HG02763 (cell line): ENCODE measurements at regions not wholly inside any gene's neighbourhood (a gene's known extent, or its start where the extent isn't known, plus 50 kb on each side); places are given as distances from the start of the nearest gene placed in this dataset.

Experiments
- ATAC-seq: cut with Tn5 transposase; IDR thresholded peaks from one replicate; pipeline ENCODE4 v1.9.1; 2021; ENCODE audit warnings: mild to moderate bottlenecking, moderate library complexity; ENCODE audit not compliant: unreplicated experiment

DNA sequence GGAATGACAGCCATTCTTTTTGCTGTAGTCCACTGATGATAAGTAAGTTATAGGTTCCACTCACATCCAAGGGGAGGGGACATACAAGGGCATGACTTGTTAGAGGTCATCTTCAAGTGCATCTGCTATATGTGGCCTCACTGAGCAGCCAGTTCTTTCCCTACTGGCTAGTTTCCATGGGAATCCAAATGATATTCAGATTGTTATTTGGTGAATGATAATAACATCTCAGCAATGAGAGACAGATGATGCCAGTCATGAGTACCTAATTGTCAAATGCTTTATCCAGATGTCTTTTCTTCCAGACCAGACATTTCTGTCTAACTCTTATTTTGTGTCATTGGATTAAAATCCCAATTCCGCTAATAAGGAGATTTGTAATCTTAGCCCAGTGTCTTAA, 460.4 kb upstream of the BOD1L1 start:
- ATAC-seq, result no peak

DNA sequence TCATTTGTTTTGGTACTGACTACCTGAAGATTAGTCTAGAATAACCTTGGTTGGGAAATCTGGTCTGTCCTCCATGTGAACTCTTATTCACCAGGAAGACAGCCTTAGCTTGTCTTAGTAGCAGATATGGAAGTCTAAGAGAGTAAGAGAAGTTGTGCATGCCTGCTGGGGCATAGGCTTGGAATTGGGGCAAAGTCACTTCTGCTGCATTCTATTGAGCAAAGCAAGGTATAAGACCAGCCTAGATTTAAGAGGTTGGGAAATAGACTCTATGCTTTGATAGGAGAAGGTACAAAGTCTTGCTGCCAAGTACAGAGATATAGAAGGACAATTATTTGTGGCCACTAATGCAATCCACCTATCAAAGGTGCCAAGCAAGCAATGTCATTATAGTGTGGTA, 464.0 kb upstream of the BOD1L1 start:
- ATAC-seq, result no peak

GRCh38 chr4:14091966-14092365, 464.4 kb upstream of the BOD1L1 start:
- ATAC-seq, result no peak

DNA sequence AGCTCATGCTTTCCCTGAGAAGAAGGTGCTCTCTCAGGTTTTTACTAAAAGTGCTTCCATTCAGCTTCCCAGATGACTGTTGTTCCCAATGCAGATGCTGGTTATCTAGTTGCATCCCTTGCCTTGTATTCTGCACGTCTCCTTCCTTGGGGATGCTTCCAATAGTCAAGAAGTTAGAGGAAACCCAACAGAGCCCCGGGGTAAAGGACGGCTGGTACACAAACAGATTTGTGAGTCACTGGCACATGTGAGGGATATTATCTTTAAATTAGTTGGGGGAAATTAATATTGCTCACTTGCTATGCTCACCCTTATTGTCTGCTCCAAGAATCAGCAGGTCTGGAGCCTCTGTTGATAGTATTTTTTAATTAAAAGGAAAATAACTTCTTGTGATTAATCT, 465.2 kb upstream of the BOD1L1 start:
- ATAC-seq, result no peak

DNA sequence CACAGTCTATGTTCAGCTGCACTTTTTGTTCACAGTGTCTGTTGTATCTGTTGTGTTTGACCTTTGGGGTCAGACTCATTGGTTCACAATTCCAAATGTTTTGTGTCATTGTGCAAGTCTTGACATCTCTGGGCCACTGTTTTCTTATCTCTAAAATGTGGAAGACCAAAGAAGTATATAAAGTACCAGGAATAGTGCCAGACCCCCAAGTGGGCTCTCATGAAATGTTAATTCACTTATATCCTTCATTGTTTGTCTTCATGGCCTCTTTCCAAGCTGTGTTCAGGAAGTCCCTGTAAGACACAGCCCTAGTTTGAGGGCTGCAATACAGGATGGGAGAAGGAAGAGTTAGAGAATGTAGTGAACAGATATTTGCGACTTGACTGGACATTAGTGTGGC, 468.3 kb upstream of the BOD1L1 start:
- no peak for ATAC-seq

DNA sequence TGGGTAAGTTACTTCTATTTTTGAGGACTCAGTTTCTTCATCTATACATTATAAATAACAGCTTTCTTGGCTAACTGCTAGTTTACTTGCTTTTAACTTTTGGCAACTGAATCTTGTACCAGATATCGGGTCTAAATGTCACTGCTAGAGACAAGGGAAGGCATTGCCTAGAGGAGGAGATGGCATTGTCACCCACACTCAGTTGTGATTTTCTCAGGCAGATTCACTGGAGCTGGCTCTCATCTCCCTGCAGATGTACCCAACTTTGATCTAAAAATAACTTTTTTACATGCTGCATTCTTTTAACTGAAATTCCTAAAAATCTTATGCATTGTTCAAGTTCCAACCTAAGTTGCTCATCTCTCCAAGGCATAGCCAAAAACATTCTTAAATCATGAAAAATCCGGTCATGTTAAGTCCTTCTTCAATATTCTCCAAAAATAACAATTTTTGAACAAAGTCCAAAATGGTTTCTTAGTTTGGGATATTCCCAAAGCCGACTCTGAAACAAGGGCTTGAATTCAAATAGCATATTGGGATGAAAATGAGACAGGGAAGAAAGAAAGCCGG, 469.0 kb upstream of the BOD1L1 start:
- no peak for ATAC-seq

- no peak for ATAC-seq
Measured at GRCh38 chr4:14100349-14100748, 472.8 kb upstream of the BOD1L1 start.

DNA sequence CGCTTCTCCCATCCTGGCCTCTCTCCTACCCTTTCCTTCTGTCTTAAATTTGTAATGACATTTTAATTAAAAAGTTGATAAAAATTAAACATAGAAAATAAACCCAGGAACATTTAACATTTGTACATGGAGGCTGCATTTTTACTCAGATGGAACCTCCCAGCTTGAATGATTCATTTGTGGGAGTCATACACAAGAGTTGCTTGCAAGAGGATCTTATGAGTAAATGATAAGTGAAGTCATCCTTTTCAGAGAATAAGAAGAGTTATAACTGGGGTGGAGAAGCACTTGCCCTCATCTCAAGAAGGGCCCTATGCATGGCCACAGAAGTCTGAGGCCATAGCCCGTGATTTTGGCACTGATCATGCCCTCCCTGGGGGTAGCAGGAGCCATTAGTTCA, 482.9 kb upstream of the BOD1L1 start:
- ATAC-seq, result no peak

DNA sequence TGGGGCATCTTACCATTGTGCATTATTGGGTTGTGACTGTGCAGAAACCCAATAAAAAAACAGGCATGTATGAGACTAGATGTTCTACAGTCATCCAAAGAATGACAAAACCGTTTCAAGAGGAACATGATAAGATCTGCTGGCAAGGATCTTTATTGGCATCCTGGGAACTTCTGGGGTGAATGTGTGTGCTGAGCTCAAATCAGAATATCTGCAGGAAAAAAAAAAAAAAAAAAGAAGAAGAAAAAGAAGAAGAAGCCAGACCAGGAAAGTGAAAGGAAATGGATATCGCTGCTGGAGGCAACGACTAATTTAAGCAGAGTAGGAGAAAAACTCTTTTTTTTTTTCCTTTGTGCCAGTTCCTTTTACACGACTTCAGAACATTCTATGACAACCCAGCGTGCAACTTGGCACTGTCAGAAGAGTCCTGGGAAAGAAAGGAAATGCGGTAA, 484.2 kb upstream of the BOD1L1 start:
- no peak for ATAC-seq

DNA sequence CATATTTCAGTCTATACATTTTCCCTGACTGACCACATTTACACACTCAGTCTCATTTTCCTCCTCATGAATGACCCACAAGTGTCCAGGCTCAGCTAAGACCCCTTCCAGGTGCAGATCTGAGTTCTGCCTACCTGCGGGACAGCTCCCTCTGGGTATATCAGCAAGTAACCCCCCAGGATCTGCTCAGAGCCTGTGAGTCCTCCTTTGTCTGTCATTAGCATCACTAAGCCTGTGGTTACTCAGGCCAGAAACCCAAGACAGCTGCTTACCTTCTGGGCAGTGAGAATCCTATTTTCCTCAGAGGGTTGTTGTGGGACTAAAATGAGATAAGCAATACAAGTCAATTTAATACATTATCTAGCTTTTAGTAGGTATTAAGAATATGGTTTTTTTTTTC, 487.6 kb upstream of the BOD1L1 start:
- no peak for ATAC-seq

- ATAC-seq, result no peak
Measured at GRCh38 chr4:14117575-14118238, 490.2 kb upstream of the BOD1L1 start.

- ATAC-seq, result no peak
Measured at GRCh38 chr4:14124816-14125215, 497.3 kb upstream of the BOD1L1 start.

- ATAC-seq, result peak; percentile 83
Measured at GRCh38 chr4:14125375-14126129, 498.0 kb upstream of the BOD1L1 start.

- no peak for ATAC-seq
Measured at GRCh38 chr4:14130551-14130950, 503.0 kb upstream of the BOD1L1 start.

GRCh38 chr4:14131335-14131734, 503.8 kb upstream of the BOD1L1 start:
- no peak for ATAC-seq

GRCh38 chr4:14132301-14132700, 504.8 kb upstream of the BOD1L1 start:
- no peak for ATAC-seq

- no peak for ATAC-seq
Measured at GRCh38 chr4:14138106-14138505, 510.6 kb upstream of the BOD1L1 start.

- no peak for ATAC-seq
Measured at GRCh38 chr4:14143892-14144291, 516.4 kb upstream of the BOD1L1 start.

DNA sequence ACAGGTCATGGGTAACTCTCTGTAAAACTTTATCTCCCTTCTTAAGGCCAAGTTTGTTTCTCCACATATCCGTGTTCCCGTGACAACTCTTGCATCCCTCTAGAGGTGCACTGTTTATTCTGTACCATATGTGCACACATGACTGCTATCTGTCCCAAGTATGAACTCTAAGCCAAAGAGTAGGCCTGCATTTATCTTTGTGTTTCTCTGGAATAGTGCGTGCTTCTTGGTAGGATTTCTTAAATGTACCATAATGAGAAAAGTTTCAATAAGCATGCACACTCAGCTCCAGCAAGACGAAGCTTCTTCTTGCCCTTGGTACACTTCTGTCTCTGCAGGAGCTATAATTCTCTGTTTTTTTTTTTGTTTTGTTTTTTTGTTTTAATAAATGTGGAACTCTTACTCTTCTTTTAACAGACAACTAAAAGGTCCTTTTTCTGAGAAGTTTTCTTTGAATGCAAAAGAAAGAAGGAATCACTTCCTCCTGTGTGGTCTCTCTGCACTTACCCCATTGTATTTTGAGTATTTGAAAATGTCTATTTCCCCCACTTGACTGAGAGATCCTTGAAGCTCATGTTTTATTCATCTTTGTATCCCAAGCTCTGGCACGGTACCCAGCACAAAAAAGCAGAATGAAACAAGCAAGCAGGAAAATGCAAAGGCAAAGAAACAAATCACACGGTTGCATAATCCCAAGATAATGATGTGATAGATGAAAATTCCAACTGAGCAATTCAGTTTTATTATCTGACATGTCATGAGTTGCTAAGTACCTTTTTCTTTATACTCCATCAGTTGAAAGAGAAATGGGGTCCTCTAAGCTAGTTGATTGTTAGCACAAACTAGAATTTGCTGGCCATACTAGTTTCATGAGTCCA, 521.9 kb upstream of the BOD1L1 start:
- no peak for ATAC-seq

DNA sequence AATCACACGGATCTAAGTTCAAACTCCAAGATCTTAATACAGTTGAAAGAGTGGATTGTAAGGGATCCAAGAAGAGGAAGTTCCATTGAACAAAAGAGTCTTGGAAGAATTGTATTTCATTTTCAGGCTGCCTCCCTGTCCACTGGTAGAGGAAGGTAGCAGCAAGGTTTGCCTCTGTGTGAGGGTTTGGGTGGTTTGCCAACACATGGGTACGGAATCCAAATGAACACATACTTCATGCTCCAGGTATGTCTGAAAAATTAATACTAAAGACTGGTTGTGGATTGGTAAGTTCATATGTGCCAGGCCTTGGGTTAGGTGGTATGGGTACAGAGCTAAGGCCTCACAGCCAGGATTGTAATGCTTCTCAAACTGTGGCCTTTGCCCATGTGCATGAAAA, 523.6 kb upstream of the BOD1L1 start:
- no peak for ATAC-seq

GRCh38 chr4:14152834-14153519, 525.5 kb upstream of the BOD1L1 start:
- ATAC-seq, result peak; percentile 63
